ENCODE measurements at regions not wholly inside any gene's neighbourhood (a gene's known extent, or its start where the extent isn't known, plus 50 kb on each side); places are given as distances from the start of the nearest gene placed in this dataset.

GRCh38 chr13:99659866-99660554 is 158.7 kb downstream of the TM9SF2 start:
- Histone ChIP-seq H3K27ac (ENCODE audit: low read length) (no peak overlapping the region), H3K79me2 (ENCODE audit: low read length) (no peaks in the 10 kb centered on the region), H2AFZ (ENCODE audit: low read depth, low read length) (no peak overlapping the region), H3K9me3 (ENCODE audit: insufficient read depth, low read length) (no peaks in the 10 kb centered on the region), H3K9ac (ENCODE audit: low read length) (no peak overlapping the region), H3K27me3 (ENCODE audit: low read depth, low read length) (peaks cover 6% of the 10 kb centered on the region; the same call in 1 of the 2 replicates), H3K4me3 (ENCODE audit: low read length) (no peak overlapping the region), H3K36me3 (replicated peaks; ENCODE audit: low read depth, low read length) (no peaks in the 10 kb centered on the region), H4K20me1 (ENCODE audit: insufficient read depth, low read length) (peaks cover 8% of the 10 kb centered on the region; the same call in 1 of the 2 replicates), H3K4me1 (ENCODE audit: low read length) (peaks cover 36% of the 10 kb centered on the region), H3K4me2 (ENCODE audit: low read length) (no peak overlapping the region)
- TF ChIP-seq EZH2phosphoT487 (IDR thresholded peaks at IDR 0.05; ENCODE audit: low read depth) (no peak), CTCF (IDR thresholded peaks at IDR 0.05; ENCODE audit: low read depth, low read length) (no peak)

- TF ChIP-seq CTCF (IDR thresholded peaks at IDR 0.05; ENCODE audit: low read depth, low read length) (no peak), EZH2phosphoT487 (IDR thresholded peaks at IDR 0.05; ENCODE audit: low read depth) (no peak)
These were observed 158.0 kb downstream of the TM9SF2 start for GRCh38 chr13:99659226-99659625.

GRCh38 chr13:99658261-99658991 is 157.2 kb downstream of the TM9SF2 start:
- Histone ChIP-seq H2AFZ (ENCODE audit: low read depth, low read length) (peak overlapping the region; percentile 26), H3K4me1 (ENCODE audit: low read length) (peaks cover 36% of the 10 kb centered on the region)
- no peak for TF ChIP-seq EZH2phosphoT487 (IDR thresholded peaks at IDR 0.05; ENCODE audit: low read depth)
- peak; percentile 59 for TF ChIP-seq CTCF (IDR thresholded peaks at IDR 0.05; ENCODE audit: low read depth, low read length)

More at GRCh38 chr13:99659226-99659625, 158.0 kb downstream of the TM9SF2 start:
- Histone ChIP-seq H4K20me1 (ENCODE audit: insufficient read depth, low read length) (peaks cover 8% of the 10 kb centered on the region; the same call in 1 of the 2 replicates), H3K9me3 (ENCODE audit: insufficient read depth, low read length) (no peaks in the 10 kb centered on the region), H2AFZ (ENCODE audit: low read depth, low read length) (no peak overlapping the region), H3K79me2 (ENCODE audit: low read length) (no peaks in the 10 kb centered on the region), H3K27me3 (ENCODE audit: low read depth, low read length) (peaks cover 6% of the 10 kb centered on the region; the same call in 1 of the 2 replicates), H3K4me2 (ENCODE audit: low read length) (peak overlapping the region; percentile 93; the same call in 1 of the 2 replicates), H3K4me3 (ENCODE audit: low read length) (no peak overlapping the region), H3K4me1 (ENCODE audit: low read length) (peaks cover 36% of the 10 kb centered on the region), H3K9ac (ENCODE audit: low read length) (no peak overlapping the region), H3K27ac (ENCODE audit: low read length) (no peak overlapping the region), H3K36me3 (replicated peaks; ENCODE audit: low read depth, low read length) (no peaks in the 10 kb centered on the region)

GRCh38 chr13:99657848-99658260 is 156.6 kb downstream of the TM9SF2 start:
- Histone ChIP-seq H3K4me1 (ENCODE audit: low read length) (peaks cover 36% of the 10 kb centered on the region), H3K4me2 (ENCODE audit: low read length) (peak overlapping the region; percentile 93), H3K27ac (ENCODE audit: low read length) (no peak overlapping the region), H3K4me3 (ENCODE audit: low read length) (peak overlapping the region; percentile 79), H3K9ac (ENCODE audit: low read length) (peak overlapping the region; percentile 56), H2AFZ (ENCODE audit: low read depth, low read length) (peak overlapping the region; percentile 26), H3K27me3 (ENCODE audit: low read depth, low read length) (peaks cover 6% of the 10 kb centered on the region; the same call in 1 of the 2 replicates), H3K9me3 (ENCODE audit: insufficient read depth, low read length) (no peaks in the 10 kb centered on the region), H3K79me2 (ENCODE audit: low read length) (no peaks in the 10 kb centered on the region), H3K36me3 (replicated peaks; ENCODE audit: low read depth, low read length) (no peaks in the 10 kb centered on the region), H4K20me1 (ENCODE audit: insufficient read depth, low read length) (peaks cover 6% of the 10 kb centered on the region; the same call in 1 of the 2 replicates)
- no peak for TF ChIP-seq EZH2phosphoT487 (IDR thresholded peaks at IDR 0.05; ENCODE audit: low read depth)
- peak; percentile 13; the same call in 1 of the 2 replicates for TF ChIP-seq CTCF (IDR thresholded peaks at IDR 0.05; ENCODE audit: low read depth, low read length)

More at GRCh38 chr13:99658261-99658991, 157.2 kb downstream of the TM9SF2 start:
- H3K4me2 ChIP-seq (ENCODE audit: low read length): peak overlapping the region; percentile 93
- H3K27me3 ChIP-seq (ENCODE audit: low read depth, low read length): peaks cover 6% of the 10 kb centered on the region; the same call in 1 of the 2 replicates
- H3K4me3 ChIP-seq (ENCODE audit: low read length): peak overlapping the region; percentile 79
- no peaks in the 10 kb centered on the region for H3K79me2 ChIP-seq (ENCODE audit: low read length)
- no peaks in the 10 kb centered on the region for H3K36me3 ChIP-seq (replicated peaks; ENCODE audit: low read depth, low read length)
- peak overlapping the region; percentile 56 for H3K9ac ChIP-seq (ENCODE audit: low read length)
- H3K27ac ChIP-seq (ENCODE audit: low read length): no peak overlapping the region
- H3K9me3 ChIP-seq (ENCODE audit: insufficient read depth, low read length): no peaks in the 10 kb centered on the region
- peaks cover 6% of the 10 kb centered on the region; the same call in 1 of the 2 replicates for H4K20me1 ChIP-seq (ENCODE audit: insufficient read depth, low read length)
